ENCODE measurements at regions not wholly inside any gene's neighbourhood (a gene's known extent, or its start where the extent isn't known, plus 50 kb on each side); places are given as distances from the start of the nearest gene placed in this dataset.

- TF ChIP-seq PAX5 (IDR thresholded peaks at IDR 0.05; ENCODE audit: insufficient read depth, low read length, severe bottlenecking) (no peak), POLR2A (IDR thresholded peaks at IDR 0.05; ENCODE audit: low read depth, low read length) (no peak), POU2F2 (IDR thresholded peaks at IDR 0.05; ENCODE audit: low read depth, low read length) (no peak), TAF1 (IDR thresholded peaks at IDR 0.05; ENCODE audit: low read depth, low read length) (no peak), SPI1 (IDR thresholded peaks at IDR 0.05; ENCODE audit: low read depth, low read length) (no peak), POLR2AphosphoS5 (IDR thresholded peaks at IDR 0.05; ENCODE audit: low read depth, low read length) (no peak)
- DNase-seq (ENCODE audit: insufficient read length, low spot score) (no peak), FAIRE-seq (no peak)
Measured at GRCh38 chr5:73279805-73280204, 106.8 kb downstream of the TMEM174 start.

GRCh38 chr5:73278693-73279092, 105.7 kb downstream of the TMEM174 start:
- TF ChIP-seq POLR2A (IDR thresholded peaks at IDR 0.05; ENCODE audit: low read depth, low read length) (no peak), POLR2AphosphoS5 (IDR thresholded peaks at IDR 0.05; ENCODE audit: low read depth, low read length) (no peak), POU2F2 (IDR thresholded peaks at IDR 0.05; ENCODE audit: low read depth, low read length) (no peak), PAX5 (IDR thresholded peaks at IDR 0.05; ENCODE audit: insufficient read depth, low read length, severe bottlenecking) (no peak), SPI1 (IDR thresholded peaks at IDR 0.05; ENCODE audit: low read depth, low read length) (no peak)
- no peak for DNase-seq (ENCODE audit: insufficient read length, low spot score)
- no peak for FAIRE-seq

DNA sequence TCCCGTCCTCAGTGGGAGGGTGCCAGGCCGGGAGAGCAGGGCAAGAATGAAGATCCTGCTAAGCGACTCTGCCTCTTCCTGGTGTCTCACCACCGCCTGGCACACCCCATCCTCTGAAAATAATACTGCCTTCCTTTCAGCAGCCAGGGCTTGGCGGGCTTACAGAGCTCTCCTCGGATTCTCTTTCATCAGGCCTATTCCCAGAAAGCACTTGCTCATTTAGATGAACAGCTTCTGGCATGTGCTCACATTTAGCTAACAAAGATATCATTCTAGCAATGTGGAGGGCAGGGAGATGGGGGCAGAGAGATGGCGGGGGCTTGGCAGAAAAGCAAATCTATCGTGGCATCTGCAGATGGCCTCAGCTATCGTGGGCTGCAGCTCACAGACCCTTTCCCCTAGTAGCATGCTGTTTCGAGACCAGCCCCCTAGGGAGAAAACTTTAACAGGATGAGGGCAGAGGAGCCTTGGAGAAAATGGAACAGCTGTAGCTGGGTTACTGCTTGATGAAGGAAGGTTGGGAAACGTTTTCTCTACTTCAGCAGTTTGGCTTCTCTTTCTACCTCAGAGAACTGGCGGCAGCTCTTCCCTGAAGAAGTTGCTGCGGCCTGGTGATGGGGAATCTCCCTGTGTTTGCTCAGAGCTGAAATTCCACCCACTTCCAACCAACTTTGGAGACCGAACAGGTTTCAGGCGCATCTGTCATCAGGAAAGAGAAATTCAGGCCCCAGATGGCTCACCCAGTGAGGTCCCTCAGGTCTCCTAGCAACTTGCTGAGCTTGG, 102.1 kb downstream of the TMEM174 start:
- no peak for TF ChIP-seq POU2F2 (IDR thresholded peaks at IDR 0.05; ENCODE audit: low read depth, low read length)
- no peak for TF ChIP-seq TAF1 (IDR thresholded peaks at IDR 0.05; ENCODE audit: low read depth, low read length)
- no peak for TF ChIP-seq PAX5 (IDR thresholded peaks at IDR 0.05; ENCODE audit: insufficient read depth, low read length, severe bottlenecking)
- TF ChIP-seq POLR2AphosphoS5 (IDR thresholded peaks at IDR 0.05; ENCODE audit: low read depth, low read length) = no peak
- TF ChIP-seq SPI1 (IDR thresholded peaks at IDR 0.05; ENCODE audit: low read depth, low read length) = no peak
- no peak for TF ChIP-seq POLR2A (IDR thresholded peaks at IDR 0.05; ENCODE audit: low read depth, low read length)
- DNase-seq (ENCODE audit: insufficient read length, low spot score) (no peak), FAIRE-seq (no peak)

- FAIRE-seq (no peak), DNase-seq (ENCODE audit: insufficient read length, low spot score) (no peak)
- TF ChIP-seq POLR2AphosphoS5 (IDR thresholded peaks at IDR 0.05; ENCODE audit: low read depth, low read length) = no peak
- TF ChIP-seq PAX5 (IDR thresholded peaks at IDR 0.05; ENCODE audit: insufficient read depth, low read length, severe bottlenecking) = no peak
- no peak for TF ChIP-seq POU2F2 (IDR thresholded peaks at IDR 0.05; ENCODE audit: low read depth, low read length)
- no peak for TF ChIP-seq SPI1 (IDR thresholded peaks at IDR 0.05; ENCODE audit: low read depth, low read length)
- no peak for TF ChIP-seq POLR2A (IDR thresholded peaks at IDR 0.05; ENCODE audit: low read depth, low read length)
- TF ChIP-seq TAF1 (IDR thresholded peaks at IDR 0.05; ENCODE audit: low read depth, low read length) = no peak
Measured at GRCh38 chr5:73274121-73274520, 101.1 kb downstream of the TMEM174 start.

DNA sequence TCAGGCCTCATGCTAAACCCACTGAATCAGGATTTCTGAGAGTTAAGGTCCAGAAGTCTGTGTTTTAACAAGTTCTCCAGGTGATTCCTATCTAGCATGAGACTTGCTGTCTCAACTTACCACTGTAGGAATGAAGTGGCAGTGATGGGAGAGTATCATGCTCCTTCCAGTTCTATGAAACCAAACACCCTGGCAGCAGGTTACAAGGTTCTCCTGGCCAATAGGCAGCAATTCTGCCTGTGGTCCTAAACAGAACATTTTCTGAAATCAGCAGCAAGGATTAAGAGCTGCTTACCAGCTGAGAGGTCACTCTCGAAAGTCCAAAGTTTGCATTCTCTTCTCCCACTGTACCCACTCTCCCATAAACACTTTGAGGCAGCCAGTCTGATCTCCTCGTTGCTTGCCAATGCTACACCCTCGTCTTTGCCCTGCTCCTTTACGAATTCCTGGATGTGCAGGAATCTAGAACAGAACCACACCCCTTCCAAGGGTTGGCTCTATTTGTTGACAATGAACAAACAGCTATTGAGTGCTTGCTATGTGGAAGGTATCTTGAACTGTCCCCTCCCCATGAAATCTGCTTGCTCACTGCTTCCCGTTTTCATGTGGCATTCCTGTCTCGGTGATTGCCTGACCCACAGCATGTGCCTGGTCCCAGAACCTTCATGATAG, 100.5 kb downstream of the TMEM174 start:
- FAIRE-seq = no peak
- DNase-seq (ENCODE audit: insufficient read length, low spot score) = no peak
- no peak for TF ChIP-seq SPI1 (IDR thresholded peaks at IDR 0.05; ENCODE audit: low read depth, low read length)
- no peak for TF ChIP-seq POLR2A (IDR thresholded peaks at IDR 0.05; ENCODE audit: low read depth, low read length)
- TF ChIP-seq PAX5 (IDR thresholded peaks at IDR 0.05; ENCODE audit: insufficient read depth, low read length, severe bottlenecking) = no peak
- TF ChIP-seq POU2F2 (IDR thresholded peaks at IDR 0.05; ENCODE audit: low read depth, low read length) = no peak
- TF ChIP-seq POLR2AphosphoS5 (IDR thresholded peaks at IDR 0.05; ENCODE audit: low read depth, low read length) = no peak
- TF ChIP-seq TAF1 (IDR thresholded peaks at IDR 0.05; ENCODE audit: low read depth, low read length) = no peak

GRCh38 chr5:73272351-73272750, 99.4 kb downstream of the TMEM174 start:
- DNase-seq (ENCODE audit: insufficient read length, low spot score) = no peak
- TF ChIP-seq POLR2AphosphoS5 (IDR thresholded peaks at IDR 0.05; ENCODE audit: low read depth, low read length) (no peak), POLR2A (IDR thresholded peaks at IDR 0.05; ENCODE audit: low read depth, low read length) (no peak)
- FAIRE-seq = no peak

GRCh38 chr5:73268826-73269225, 95.8 kb downstream of the TMEM174 start:
- no peak for TF ChIP-seq POU2F2 (IDR thresholded peaks at IDR 0.05; ENCODE audit: low read depth, low read length)
- no peak for TF ChIP-seq SPI1 (IDR thresholded peaks at IDR 0.05; ENCODE audit: low read depth, low read length)
- TF ChIP-seq TAF1 (IDR thresholded peaks at IDR 0.05; ENCODE audit: low read depth, low read length) = no peak
- no peak for TF ChIP-seq PAX5 (IDR thresholded peaks at IDR 0.05; ENCODE audit: insufficient read depth, low read length, severe bottlenecking)
- DNase-seq (ENCODE audit: insufficient read length, low spot score) = no peak
- no peak for FAIRE-seq

GRCh38 chr5:73267766-73268435, 94.9 kb downstream of the TMEM174 start:
- FAIRE-seq (no peak), DNase-seq (ENCODE audit: insufficient read length, low spot score) (no peak)
- no peak for TF ChIP-seq POLR2AphosphoS5 (IDR thresholded peaks at IDR 0.05; ENCODE audit: low read depth, low read length)
- TF ChIP-seq SPI1 (IDR thresholded peaks at IDR 0.05; ENCODE audit: low read depth, low read length) = no peak
- TF ChIP-seq POLR2A (IDR thresholded peaks at IDR 0.05; ENCODE audit: low read depth, low read length) = no peak
- no peak for TF ChIP-seq TAF1 (IDR thresholded peaks at IDR 0.05; ENCODE audit: low read depth, low read length)
- TF ChIP-seq POU2F2 (IDR thresholded peaks at IDR 0.05; ENCODE audit: low read depth, low read length) = no peak
- TF ChIP-seq PAX5 (IDR thresholded peaks at IDR 0.05; ENCODE audit: insufficient read depth, low read length, severe bottlenecking) = no peak

DNA sequence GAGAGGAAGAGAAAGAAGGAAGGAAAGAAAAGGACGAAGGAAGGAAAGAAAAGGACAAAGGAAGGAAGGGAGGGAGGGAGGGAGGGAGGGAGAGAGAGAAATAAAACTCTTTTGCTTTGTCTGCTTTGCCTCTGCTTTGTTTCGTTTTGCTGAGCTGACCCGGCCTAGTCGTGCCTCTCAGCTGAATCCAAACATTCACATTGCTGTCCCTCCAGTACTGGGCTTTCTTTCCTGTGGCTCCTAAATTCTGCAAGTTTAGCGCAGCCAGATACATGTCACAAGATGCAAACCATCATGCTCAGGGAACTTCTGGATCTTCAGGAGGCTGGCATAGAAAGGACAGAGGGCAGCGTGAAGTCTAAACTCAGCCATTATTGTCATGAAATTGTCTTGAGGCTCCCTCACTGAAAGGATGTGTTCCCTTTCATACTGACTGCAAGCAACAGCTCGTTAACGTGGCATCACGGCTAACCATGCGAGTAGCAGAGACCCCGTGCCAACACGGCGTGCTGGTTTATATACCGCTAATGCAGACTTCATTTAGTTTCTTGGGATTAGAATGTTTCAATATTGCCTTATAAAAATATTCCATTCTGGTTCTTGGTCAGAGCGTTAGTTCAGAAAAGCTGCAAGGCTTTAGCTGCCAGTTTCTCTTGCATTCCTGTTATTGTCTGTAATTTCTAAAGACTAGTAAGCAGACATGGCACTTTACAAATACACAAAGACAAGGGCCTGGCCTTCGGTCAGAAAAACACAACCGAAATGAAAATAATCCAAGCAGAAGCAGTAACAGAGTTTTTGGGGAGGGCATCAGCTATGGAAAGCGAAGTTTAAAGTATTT, 94.2 kb downstream of the TMEM174 start:
- FAIRE-seq = no peak

More for the DNA sequence above, 94.2 kb downstream of the TMEM174 start:
- DNase-seq (ENCODE audit: insufficient read length, low spot score) = no peak
- TF ChIP-seq POLR2A (IDR thresholded peaks at IDR 0.05; ENCODE audit: low read depth, low read length) (no peak), SPI1 (IDR thresholded peaks at IDR 0.05; ENCODE audit: low read depth, low read length) (no peak), PAX5 (IDR thresholded peaks at IDR 0.05; ENCODE audit: insufficient read depth, low read length, severe bottlenecking) (no peak), POLR2AphosphoS5 (IDR thresholded peaks at IDR 0.05; ENCODE audit: low read depth, low read length) (no peak), TAF1 (IDR thresholded peaks at IDR 0.05; ENCODE audit: low read depth, low read length) (no peak), POU2F2 (IDR thresholded peaks at IDR 0.05; ENCODE audit: low read depth, low read length) (no peak)

Measured in GM12891 (cell line).